Thymus (tissue), 11 donors: ENCODE measurements at regions not wholly inside any gene's neighbourhood (a gene's known extent, or its start where the extent isn't known, plus 50 kb on each side); places are given as distances from the start of the nearest gene placed in this dataset.

ENCODE experiments used
- DNase-seq, 9 donors: peaks; one replicate each; pipeline ENCODE4 v3.0.0-alpha.2; 2013; ENCODE audit warnings: low spot score in 9 of 9, low read depth in 6 of 9, missing footprints in 1 of 9
- H3K27ac ChIP-seq, 2 donors: one replicate each; pipeline ENCODE4 v1.5.1; 2013; ENCODE audit warnings: control low read depth in 1 of 2, low read depth in 1 of 2, low read length in 1 of 2, mild to moderate bottlenecking in 1 of 2, moderate library complexity in 1 of 2
- H3K27me3 ChIP-seq, 2 donors: one replicate each; pipeline ENCODE4 v1.5.1; 2013; ENCODE audit warnings: low read length in 1 of 2; ENCODE audit not compliant: control insufficient read depth in 2 of 2, insufficient read depth in 1 of 2
- H3K36me3 ChIP-seq, 2 donors: one replicate each; pipeline ENCODE4 v1.5.1; 2013; ENCODE audit warnings: low read length in 1 of 2, mild to moderate bottlenecking in 1 of 2, moderate library complexity in 1 of 2; ENCODE audit not compliant: control insufficient read depth in 2 of 2, insufficient read depth in 2 of 2
- H3K4me1 ChIP-seq, 2 donors: one replicate each; pipeline ENCODE4 v1.5.1; 2013; ENCODE audit warnings: low read length in 2 of 2; ENCODE audit not compliant: control insufficient read depth in 2 of 2, insufficient read depth in 2 of 2
- H3K4me3 ChIP-seq, 2 donors: one replicate each; pipeline ENCODE4 v1.5.1; 2013; ENCODE audit warnings: low read length in 2 of 2, control low read depth in 1 of 2, mild to moderate bottlenecking in 1 of 2
- H3K9me3 ChIP-seq, 2 donors: one replicate each; pipeline ENCODE4 v1.5.1; 2013; ENCODE audit warnings: low read length in 1 of 2, mild to moderate bottlenecking in 1 of 2; ENCODE audit not compliant: control insufficient read depth in 2 of 2, insufficient read depth in 1 of 2
- WGBS: extraction: QIAGEN DNeasy Blood & Tissue Kit; methylation state at CpG from one replicate; pipeline ENCODE4 v1.1.7; 2013; 5-methylcytosine and 5-hydroxymethylcytosine counted together
- donor health status: healthy.

DNA sequence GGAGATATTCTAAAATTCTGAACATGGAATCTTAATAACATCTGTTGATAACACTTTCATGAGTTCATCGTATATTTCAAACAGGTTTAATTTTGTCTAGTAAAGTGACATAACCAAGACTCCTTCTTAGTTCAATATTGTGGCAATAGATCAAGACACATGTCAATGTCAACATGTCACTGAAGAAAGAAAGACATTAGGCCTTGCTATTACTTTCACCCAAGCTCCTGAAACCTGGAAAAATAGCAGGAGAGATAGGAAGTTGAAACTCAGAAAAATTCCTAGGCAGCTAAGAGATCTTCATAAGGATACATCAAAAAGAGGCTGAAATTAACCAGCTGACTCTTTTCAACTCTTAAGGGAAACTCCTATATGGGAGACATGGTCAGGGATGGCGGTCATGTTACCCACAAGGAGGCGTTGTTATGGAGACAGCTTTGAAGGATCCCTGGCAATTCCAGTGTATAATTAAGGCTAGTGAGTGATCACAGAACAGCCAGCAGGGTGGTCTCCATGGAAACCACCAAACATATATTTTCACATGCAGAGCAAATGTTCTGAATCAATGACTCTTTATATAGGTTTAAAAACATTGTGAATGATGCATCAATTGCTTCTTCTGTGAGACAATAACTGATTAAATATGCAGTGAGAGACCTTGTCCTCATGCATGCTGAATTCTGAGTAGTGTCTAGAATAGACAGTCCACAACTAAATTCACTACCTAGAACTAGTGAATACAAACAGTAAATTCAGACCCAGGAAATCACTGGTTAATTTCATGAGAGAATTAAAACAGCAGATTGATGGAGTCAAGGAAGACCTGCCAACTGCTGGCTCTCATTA is 115.3 kb upstream of the RIOK3 start:
- H3K27ac ChIP-seq = no peak overlapping the region
- no peak overlapping the region for H3K4me3 ChIP-seq
- DNase-seq = no peak
- H3K36me3 ChIP-seq = no peaks in the 10 kb centered on the region
- H3K9me3 ChIP-seq = no peaks in the 10 kb centered on the region
- 98% methylated on average over 3 of the region's 3 CpGs for WGBS
- H3K27me3 ChIP-seq = no peaks in the 10 kb centered on the region
- no peaks in the 10 kb centered on the region for H3K4me1 ChIP-seq

DNA sequence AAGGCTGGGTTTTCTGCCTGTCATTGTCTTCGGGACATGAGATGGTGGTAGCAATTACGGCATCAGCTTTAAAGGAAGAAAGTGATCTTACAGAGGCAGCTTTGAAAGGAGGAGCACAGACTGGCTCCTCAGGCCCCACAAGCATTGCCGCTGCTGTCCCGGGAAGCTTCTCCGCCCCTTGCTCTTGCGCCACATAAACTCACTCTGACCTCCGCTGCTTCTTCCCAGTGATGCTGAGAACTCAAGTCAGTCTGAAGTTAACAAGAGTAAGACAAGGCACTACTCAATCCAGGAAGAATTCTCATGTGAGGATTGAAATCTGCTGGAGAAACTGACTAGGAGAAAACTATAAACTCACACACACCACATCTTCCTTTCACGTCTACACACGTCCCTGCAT is 112.4 kb upstream of the RIOK3 start:
- Histone ChIP-seq H3K27me3 (no peaks in the 10 kb centered on the region), H3K4me3 (no peak overlapping the region), H3K36me3 (no peaks in the 10 kb centered on the region), H3K27ac (no peak overlapping the region), H3K4me1 (no peaks in the 10 kb centered on the region), H3K9me3 (no peaks in the 10 kb centered on the region)
- no peak for DNase-seq
- 98% methylated on average over 9 of the region's 9 CpGs for WGBS

DNA sequence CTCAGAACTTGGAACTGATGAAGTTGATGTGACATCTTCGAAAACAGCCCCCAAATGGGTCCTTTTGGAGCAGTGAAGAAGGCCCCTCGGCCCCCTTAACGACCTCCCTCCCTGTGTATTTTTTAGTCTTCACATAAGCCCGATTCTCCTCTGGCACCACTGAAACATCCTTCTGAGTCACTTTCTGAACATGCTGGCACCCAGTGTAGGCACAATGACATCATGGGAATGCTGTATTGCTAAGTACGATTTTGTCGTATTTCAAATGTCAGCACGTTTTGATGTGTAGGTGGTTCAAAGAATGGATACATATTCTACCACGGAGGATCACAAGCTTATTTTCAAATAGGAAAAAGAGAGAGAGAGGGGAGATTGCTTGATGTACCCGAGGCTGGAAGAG is 111.7 kb upstream of the RIOK3 start:
- WGBS = 91% methylated on average over 9 of the region's 9 CpGs
- no peaks in the 10 kb centered on the region for H3K36me3 ChIP-seq
- DNase-seq = no peak
- no peak overlapping the region for H3K4me3 ChIP-seq
- no peaks in the 10 kb centered on the region for H3K9me3 ChIP-seq
- no peak overlapping the region for H3K27ac ChIP-seq
- H3K4me1 ChIP-seq = no peaks in the 10 kb centered on the region
- H3K27me3 ChIP-seq = no peaks in the 10 kb centered on the region

DNA sequence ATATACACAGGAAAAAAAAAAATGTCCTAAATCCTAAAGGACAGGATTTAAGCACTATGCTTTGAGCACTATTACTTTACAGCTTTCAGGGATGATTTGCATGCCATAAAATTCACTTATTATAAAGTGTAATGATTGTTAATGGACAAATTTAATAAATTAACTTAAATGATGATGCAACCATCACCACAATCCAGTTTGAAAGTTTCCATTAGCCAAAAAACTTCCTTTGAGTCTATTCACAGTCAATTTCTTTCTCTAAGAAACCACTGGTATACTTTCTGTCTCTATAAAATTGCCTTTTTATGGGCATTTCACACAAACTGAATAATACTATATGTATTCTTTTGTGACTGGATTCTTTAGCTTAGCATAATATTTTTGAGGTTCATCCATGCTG is 111.1 kb upstream of the RIOK3 start:
- Histone ChIP-seq H3K27me3 (no peaks in the 10 kb centered on the region), H3K27ac (no peak overlapping the region), H3K36me3 (no peaks in the 10 kb centered on the region), H3K4me3 (no peak overlapping the region), H3K4me1 (no peaks in the 10 kb centered on the region), H3K9me3 (no peaks in the 10 kb centered on the region)
- no peak for DNase-seq

DNA sequence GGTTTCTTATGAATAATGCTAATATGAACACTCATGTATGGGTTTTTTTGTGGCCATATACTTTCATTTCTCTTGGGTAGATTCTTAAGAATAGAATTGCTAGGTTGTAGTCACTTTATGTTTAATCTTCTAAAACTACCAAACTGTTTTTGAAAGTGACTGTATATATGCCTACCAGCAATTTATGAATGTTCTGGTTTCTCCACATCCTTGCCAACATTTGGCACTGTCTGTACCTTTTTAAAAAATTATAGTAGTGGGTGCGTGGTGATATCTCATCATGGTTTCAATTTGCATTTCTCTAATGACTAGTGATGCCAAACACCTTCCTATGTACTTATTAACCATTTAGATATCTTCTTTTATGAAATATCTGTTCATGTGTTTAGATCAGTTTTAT is 110.6 kb upstream of the RIOK3 start:
- no peaks in the 10 kb centered on the region for H3K27me3 ChIP-seq
- no peak for DNase-seq
- H3K27ac ChIP-seq = no peak overlapping the region
- H3K4me3 ChIP-seq = no peak overlapping the region
- no peaks in the 10 kb centered on the region for H3K9me3 ChIP-seq
- WGBS = 96% methylated on average over 1 of the region's 1 CpG
- no peaks in the 10 kb centered on the region for H3K36me3 ChIP-seq
- no peaks in the 10 kb centered on the region for H3K4me1 ChIP-seq

DNA sequence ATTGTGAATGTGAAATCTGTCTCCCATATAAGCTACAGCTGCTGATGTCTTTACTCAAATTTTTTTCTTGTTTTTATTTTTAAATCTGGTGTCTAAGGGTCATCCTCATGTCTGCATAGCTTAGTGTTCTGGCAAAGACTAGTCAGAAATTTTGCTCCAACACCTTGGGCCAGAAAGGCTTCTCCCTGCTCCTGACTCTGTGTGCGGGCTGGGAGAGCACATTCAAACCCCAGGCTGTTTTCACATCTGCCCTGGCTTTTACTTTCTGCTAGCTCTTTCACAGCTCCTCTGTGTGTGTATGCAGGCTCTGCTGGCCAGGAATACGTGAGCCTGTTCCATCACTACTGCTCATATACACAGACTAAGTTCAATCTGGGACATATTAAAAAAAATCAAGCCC is 102.9 kb upstream of the RIOK3 start:
- no peaks in the 10 kb centered on the region for H3K4me1 ChIP-seq
- no peak overlapping the region for H3K4me3 ChIP-seq
- 95% methylated on average over 2 of the region's 2 CpGs for WGBS
- no peak for DNase-seq
- H3K27me3 ChIP-seq = no peaks in the 10 kb centered on the region
- no peaks in the 10 kb centered on the region for H3K9me3 ChIP-seq
- no peaks in the 10 kb centered on the region for H3K36me3 ChIP-seq
- H3K27ac ChIP-seq = no peak overlapping the region

DNA sequence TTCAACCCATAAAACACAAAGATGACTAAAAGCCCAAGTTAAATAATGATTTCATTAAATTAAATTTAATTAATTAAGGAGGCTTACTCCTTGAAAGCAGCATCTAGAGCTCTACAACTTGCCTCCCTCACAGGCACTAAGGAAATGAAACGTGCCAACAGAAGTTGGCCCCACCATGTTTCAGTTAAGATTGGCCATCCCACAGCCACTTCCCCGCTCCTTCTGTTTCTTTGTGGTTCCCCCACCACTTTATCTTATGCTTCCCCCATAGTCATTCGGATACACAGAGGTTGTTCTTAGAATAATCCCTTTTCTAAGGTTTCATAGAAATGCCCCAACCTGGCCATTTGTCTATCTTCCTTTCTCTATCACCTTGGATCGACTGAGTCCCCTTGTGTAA is 101.6 kb upstream of the RIOK3 start:
- Histone ChIP-seq H3K36me3 (no peaks in the 10 kb centered on the region), H3K27me3 (no peaks in the 10 kb centered on the region)
- WGBS = 79% methylated on average over 4 of the region's 4 CpGs

DNA sequence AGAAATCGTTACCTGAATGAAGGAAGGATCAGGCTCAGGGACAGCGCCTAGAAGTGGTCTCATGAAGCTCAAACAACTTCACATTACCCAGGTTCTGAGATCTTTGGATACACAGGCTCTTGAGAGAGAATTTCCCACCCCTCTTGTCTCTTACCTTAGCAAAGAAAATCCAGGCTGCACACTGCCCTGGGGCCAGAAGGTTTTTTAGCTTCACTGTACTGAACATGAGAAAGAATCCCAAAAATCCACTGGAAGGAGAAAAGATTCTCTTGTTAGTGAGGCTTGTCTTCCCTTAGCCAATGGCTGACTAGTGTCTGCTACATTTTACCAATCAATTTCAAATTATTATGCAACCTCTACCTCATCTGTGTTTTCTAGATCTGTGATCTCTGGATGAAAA is 101.0 kb upstream of the RIOK3 start:
- no peaks in the 10 kb centered on the region for H3K9me3 ChIP-seq
- no peak overlapping the region for H3K4me3 ChIP-seq
- H3K4me1 ChIP-seq = no peaks in the 10 kb centered on the region
- no peak overlapping the region for H3K27ac ChIP-seq
- no peaks in the 10 kb centered on the region for H3K36me3 ChIP-seq
- WGBS = 96% methylated on average over 2 of the region's 2 CpGs
- no peaks in the 10 kb centered on the region for H3K27me3 ChIP-seq
- DNase-seq = no peak

More for the DNA sequence above, 101.6 kb upstream of the RIOK3 start:
- Histone ChIP-seq H3K27ac (no peak overlapping the region), H3K9me3 (no peaks in the 10 kb centered on the region), H3K4me1 (no peaks in the 10 kb centered on the region), H3K4me3 (no peak overlapping the region)
- DNase-seq = no peak

DNA sequence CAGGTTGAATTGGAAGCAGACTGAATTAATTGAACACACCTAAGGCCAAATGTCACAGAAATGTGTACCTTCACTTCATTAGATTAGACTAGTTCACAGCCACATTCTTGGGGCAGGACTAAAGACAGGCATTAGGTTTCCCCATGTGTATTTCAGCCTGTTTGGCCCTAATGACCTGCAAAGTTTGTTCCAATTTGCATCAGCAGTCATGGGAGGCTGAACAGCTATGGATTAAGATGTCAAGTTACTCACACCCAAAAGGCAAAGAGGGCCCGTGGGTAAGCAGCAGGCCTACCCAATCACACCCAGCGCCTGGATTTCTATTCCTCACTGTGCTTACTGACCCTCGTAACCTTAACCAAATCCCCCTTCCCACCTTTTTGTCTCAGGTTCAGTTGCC is 99.6 kb upstream of the RIOK3 start:
- no peak overlapping the region for H3K4me3 ChIP-seq
- no peaks in the 10 kb centered on the region for H3K36me3 ChIP-seq
- no peaks in the 10 kb centered on the region for H3K27me3 ChIP-seq
- H3K9me3 ChIP-seq = no peaks in the 10 kb centered on the region
- DNase-seq = no peak
- WGBS = 64% methylated on average over 3 of the region's 3 CpGs
- H3K27ac ChIP-seq = no peak overlapping the region
- peaks cover 2 to 7% of the 10 kb centered on the region in 2 donors for H3K4me1 ChIP-seq
